B cell (primary cell): ENCODE measurements at regions not wholly inside any gene's neighbourhood (a gene's known extent, or its start where the extent isn't known, plus 50 kb on each side); places are given as distances from the start of the nearest gene placed in this dataset.

ENCODE experiments used
- EZH2 ChIP-seq: IDR thresholded peaks from 2 replicates; pipeline ENCODE4 v1.6.1; 2012; ENCODE audit warnings: borderline replicate concordance, low read depth, mild to moderate bottlenecking, moderate library complexity, low read length; ENCODE audit not compliant: insufficient read depth, poor library complexity, severe bottlenecking
- TF ChIP-seq, protein P1 (sequence below): fragments of 200-600 bp; IDR thresholded peaks from one replicate; pipeline ENCODE4 v1.8.0; 2022; ENCODE audit warnings: antibody characterized with exemption, mild to moderate bottlenecking

DNA sequence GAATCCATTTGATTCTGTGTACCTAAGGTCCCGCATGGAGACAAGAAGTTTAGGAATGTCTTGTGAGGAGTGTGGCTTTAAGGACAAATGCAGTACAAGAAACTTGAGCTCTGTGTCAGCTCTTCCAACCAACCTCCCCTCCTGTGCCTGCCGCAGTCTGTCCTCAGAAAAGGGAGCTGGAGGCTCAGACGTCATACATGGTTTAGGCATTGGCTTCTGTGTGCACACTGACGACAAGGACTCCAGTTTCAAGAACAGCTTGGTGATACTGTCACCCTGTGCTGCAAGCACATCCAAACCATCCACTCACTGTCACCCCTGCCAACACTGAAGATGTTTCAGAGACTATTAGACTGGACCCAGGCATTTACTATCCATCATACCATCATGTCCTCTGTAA is 470.4 kb downstream of the IRS1 start:
- TF ChIP-seq, protein P1, sequence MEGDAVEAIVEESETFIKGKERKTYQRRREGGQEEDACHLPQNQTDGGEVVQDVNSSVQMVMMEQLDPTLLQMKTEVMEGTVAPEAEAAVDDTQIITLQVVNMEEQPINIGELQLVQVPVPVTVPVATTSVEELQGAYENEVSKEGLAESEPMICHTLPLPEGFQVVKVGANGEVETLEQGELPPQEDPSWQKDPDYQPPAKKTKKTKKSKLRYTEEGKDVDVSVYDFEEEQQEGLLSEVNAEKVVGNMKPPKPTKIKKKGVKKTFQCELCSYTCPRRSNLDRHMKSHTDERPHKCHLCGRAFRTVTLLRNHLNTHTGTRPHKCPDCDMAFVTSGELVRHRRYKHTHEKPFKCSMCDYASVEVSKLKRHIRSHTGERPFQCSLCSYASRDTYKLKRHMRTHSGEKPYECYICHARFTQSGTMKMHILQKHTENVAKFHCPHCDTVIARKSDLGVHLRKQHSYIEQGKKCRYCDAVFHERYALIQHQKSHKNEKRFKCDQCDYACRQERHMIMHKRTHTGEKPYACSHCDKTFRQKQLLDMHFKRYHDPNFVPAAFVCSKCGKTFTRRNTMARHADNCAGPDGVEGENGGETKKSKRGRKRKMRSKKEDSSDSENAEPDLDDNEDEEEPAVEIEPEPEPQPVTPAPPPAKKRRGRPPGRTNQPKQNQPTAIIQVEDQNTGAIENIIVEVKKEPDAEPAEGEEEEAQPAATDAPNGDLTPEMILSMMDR, result no peak
- no peak for TF ChIP-seq EZH2
